GM19099 (cell line): ENCODE measurements at regions not wholly inside any gene's neighbourhood (a gene's known extent, or its start where the extent isn't known, plus 50 kb on each side); places are given as distances from the start of the nearest gene placed in this dataset.

Experiments used
- POLR2A ChIP-seq: IDR thresholded peaks from 3 replicates; pipeline ENCODE4 v1.6.1; 2011; ENCODE audit warnings: low read depth; ENCODE audit not compliant: insufficient read length; ENCODE audit errors: extremely low read depth

- no peak for TF ChIP-seq POLR2A
Measured at GRCh38 chr9:20219437-20219836, 402.9 kb downstream of the MLLT3 start.

- no peak for TF ChIP-seq POLR2A
Measured at GRCh38 chr9:20217596-20217995, 404.7 kb downstream of the MLLT3 start.

GRCh38 chr9:20216438-20216837, 405.9 kb downstream of the MLLT3 start:
- TF ChIP-seq POLR2A = no peak

- TF ChIP-seq POLR2A = no peak
Measured at GRCh38 chr9:20215552-20215951, 406.7 kb downstream of the MLLT3 start.

- no peak for TF ChIP-seq POLR2A
Measured at GRCh38 chr9:20212806-20213205, 409.5 kb downstream of the MLLT3 start.

- TF ChIP-seq POLR2A = no peak
Measured at GRCh38 chr9:20209391-20210340, 412.6 kb downstream of the MLLT3 start.

GRCh38 chr9:20208961-20209371, 413.3 kb downstream of the MLLT3 start:
- no peak for TF ChIP-seq POLR2A

- no peak for TF ChIP-seq POLR2A
Measured at GRCh38 chr9:20208226-20208625, 414.1 kb downstream of the MLLT3 start.

GRCh38 chr9:20207176-20207575, 415.1 kb downstream of the MLLT3 start:
- TF ChIP-seq POLR2A = no peak

- TF ChIP-seq POLR2A = no peak
Measured at GRCh38 chr9:20205821-20206220, 416.5 kb downstream of the MLLT3 start.

GRCh38 chr9:20200991-20201431, 412.2 kb upstream of the SLC24A2 start:
- TF ChIP-seq POLR2A = no peak

GRCh38 chr9:20200581-20200980, 411.7 kb upstream of the SLC24A2 start:
- TF ChIP-seq POLR2A = no peak

- no peak for TF ChIP-seq POLR2A
Measured at GRCh38 chr9:20199111-20199510, 410.3 kb upstream of the SLC24A2 start.

GRCh38 chr9:20197976-20198685, 409.3 kb upstream of the SLC24A2 start:
- TF ChIP-seq POLR2A = no peak

- no peak for TF ChIP-seq POLR2A
Measured at GRCh38 chr9:20191228-20191840, 402.5 kb upstream of the SLC24A2 start.
